ENCODE measurements at regions not wholly inside any gene's neighbourhood (a gene's known extent, or its start where the extent isn't known, plus 50 kb on each side); places are given as distances from the start of the nearest gene placed in this dataset.

DNA sequence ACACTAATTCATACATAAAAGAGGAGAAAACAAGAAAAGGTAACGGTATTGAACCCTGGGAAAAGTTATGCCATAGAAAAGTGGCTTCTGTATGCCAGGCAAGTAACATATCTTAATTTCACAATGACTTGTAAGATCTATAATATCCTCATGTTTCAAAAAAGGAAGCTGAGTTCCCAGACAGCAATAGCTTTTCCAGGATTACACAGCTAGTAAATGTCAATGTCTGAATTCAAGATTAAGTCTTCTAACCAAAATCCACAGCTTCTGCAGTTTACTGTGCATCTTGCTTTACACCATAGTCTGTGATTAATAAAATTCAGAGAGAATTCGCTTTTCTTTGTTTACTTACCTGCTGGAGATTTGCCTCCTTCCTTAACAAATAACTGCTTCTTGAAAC lies 55.8 kb upstream of the GAB1 start (continued):
- TF ChIP-seq USF1 (IDR thresholded peaks at IDR 0.05; ENCODE audit: borderline replicate concordance, extremely low read length, insufficient read depth, low read depth, low read length): no peak

GRCh38 chr4:143281507-143282190 lies 55.0 kb upstream of the GAB1 start:
- Histone ChIP-seq H4K20me1 (ENCODE audit: control insufficient read depth, insufficient read depth) (no peaks in the 10 kb centered on the region), H3K4me3 (no peak overlapping the region), H3K4me1 (ENCODE audit: control insufficient read depth, insufficient read depth, low read length) (no peaks in the 10 kb centered on the region), H3K9me3 (replicated peaks; ENCODE audit: control insufficient read depth, insufficient read depth, low read length) (no peaks in the 10 kb centered on the region), H3K9ac (ENCODE audit: control insufficient read depth, insufficient read depth, low read length) (no peak overlapping the region), H3K27me3 (replicated peaks in 1 of 2; ENCODE audit: control insufficient read depth in 2 of 2, insufficient read depth in 2 of 2, low read length in 1 of 2) (no peaks in the 10 kb centered on the region), H3K79me2 (ENCODE audit: control insufficient read depth, insufficient read depth, low read length) (no peaks in the 10 kb centered on the region), H3K27ac (ENCODE audit: control insufficient read depth, insufficient read depth) (no peak overlapping the region), H3K36me3 (ENCODE audit: control insufficient read depth in 2 of 2, insufficient read depth in 2 of 2, low read length in 1 of 2) (no peaks in the 10 kb centered on the region), H2AFZ (ENCODE audit: control insufficient read depth, low read depth, low read length) (no peak overlapping the region), H3K4me2 (ENCODE audit: control insufficient read depth, insufficient read depth) (no peak overlapping the region)
- no TSS peak for BruUV-seq (replicated peaks)
- ChIA-PET POLR2A (no interaction called here), CTCF (no interaction called here), RAD21 (ENCODE audit: unreplicated experiment) (no interaction called here), SMC1A (ENCODE audit: uncharacterized antibody, unreplicated experiment) (interaction anchor here (1.4 kb wide), 1 partner anchor 13 kb away, joined by 3 read pairs; no protein-coding TSS in a partner anchor)
- ATAC-seq (peak; percentile 49; the same call in 2 of the 3 replicates), FAIRE-seq (no peak), DNase-seq (ENCODE audit: low read depth, low spot score) (no peak)
- intact Hi-C loops (cut with micrococcal nuclease; ENCODE audit: unreplicated experiment): no loop called here
- in situ Hi-C loops (cut with MboI): no loop called here
- TF ChIP-seq RUNX3 (IDR thresholded peaks at IDR 0.05; ENCODE audit: low read length) (peak; percentile 12; the same call in 1 of the 2 replicates), TBL1XR1 (IDR thresholded peaks at IDR 0.05; ENCODE audit: low read depth, low read length) (no peak)
- WGBS (ENCODE audit: insufficient coverage, insufficient replicate concordance, low lambda C conversion rate, missing lambda C conversion rate): 68% methylated on average over 4 of the region's 4 CpGs

GRCh38 chr4:143282211-143282707 lies 54.4 kb upstream of the GAB1 start:
- intact Hi-C loops (cut with micrococcal nuclease; ENCODE audit: unreplicated experiment): no loop called here

More at GRCh38 chr4:143282211-143282707, 54.4 kb upstream of the GAB1 start:
- DNase-seq (ENCODE audit: low read depth, low spot score) (no peak), FAIRE-seq (no peak), ATAC-seq (no peak)
- Histone ChIP-seq H3K9ac (ENCODE audit: control insufficient read depth, insufficient read depth, low read length) (no peak overlapping the region), H3K4me1 (ENCODE audit: control insufficient read depth, insufficient read depth, low read length) (no peaks in the 10 kb centered on the region), H3K27ac (ENCODE audit: control insufficient read depth, insufficient read depth) (no peak overlapping the region), H3K4me2 (ENCODE audit: control insufficient read depth, insufficient read depth) (no peak overlapping the region), H4K20me1 (ENCODE audit: control insufficient read depth, insufficient read depth) (no peaks in the 10 kb centered on the region), H3K27me3 (replicated peaks in 1 of 2; ENCODE audit: control insufficient read depth in 2 of 2, insufficient read depth in 2 of 2, low read length in 1 of 2) (no peaks in the 10 kb centered on the region), H3K79me2 (ENCODE audit: control insufficient read depth, insufficient read depth, low read length) (no peaks in the 10 kb centered on the region), H3K36me3 (ENCODE audit: control insufficient read depth in 2 of 2, insufficient read depth in 2 of 2, low read length in 1 of 2) (no peaks in the 10 kb centered on the region), H3K4me3 (no peak overlapping the region), H3K9me3 (replicated peaks; ENCODE audit: control insufficient read depth, insufficient read depth, low read length) (no peaks in the 10 kb centered on the region), H2AFZ (ENCODE audit: control insufficient read depth, low read depth, low read length) (no peak overlapping the region)
- in situ Hi-C loops (cut with MboI): no loop called here
- ChIA-PET SMC1A (ENCODE audit: uncharacterized antibody, unreplicated experiment) (interaction anchor here (1.4 kb wide), 1 partner anchor 14 kb away, joined by 3 read pairs; no protein-coding TSS in a partner anchor), POLR2A (no interaction called here), RAD21 (ENCODE audit: unreplicated experiment) (no interaction called here), CTCF (no interaction called here)
- WGBS (ENCODE audit: insufficient coverage, insufficient replicate concordance, low lambda C conversion rate, missing lambda C conversion rate): 67% methylated on average over 3 of the region's 3 CpGs
- TF ChIP-seq EP300 (IDR thresholded peaks at IDR 0.05; ENCODE audit: borderline replicate concordance in 1 of 2, control insufficient read depth in 1 of 2, low read depth in 2 of 2, low read length in 2 of 2): no peak
- TF ChIP-seq MYC (IDR thresholded peaks at IDR 0.05; ENCODE audit: insufficient read depth, insufficient read length, insufficient replicate concordance, low read length, severe bottlenecking): no peak
- no peak for TF ChIP-seq BHLHE40 (IDR thresholded peaks at IDR 0.05; ENCODE audit: borderline replicate concordance in 1 of 2, low read depth in 2 of 2, low read length in 1 of 2)
- TF ChIP-seq TCF3 (IDR thresholded peaks at IDR 0.05; ENCODE audit: borderline replicate concordance, insufficient read depth, low read depth, low read length): no peak
- no peak for TF ChIP-seq SIN3A (IDR thresholded peaks at IDR 0.05; ENCODE audit: low read depth, low read length)
- TF ChIP-seq SP1 (IDR thresholded peaks at IDR 0.05; ENCODE audit: low read depth, low read length): no peak
- TF ChIP-seq, protein P1, sequence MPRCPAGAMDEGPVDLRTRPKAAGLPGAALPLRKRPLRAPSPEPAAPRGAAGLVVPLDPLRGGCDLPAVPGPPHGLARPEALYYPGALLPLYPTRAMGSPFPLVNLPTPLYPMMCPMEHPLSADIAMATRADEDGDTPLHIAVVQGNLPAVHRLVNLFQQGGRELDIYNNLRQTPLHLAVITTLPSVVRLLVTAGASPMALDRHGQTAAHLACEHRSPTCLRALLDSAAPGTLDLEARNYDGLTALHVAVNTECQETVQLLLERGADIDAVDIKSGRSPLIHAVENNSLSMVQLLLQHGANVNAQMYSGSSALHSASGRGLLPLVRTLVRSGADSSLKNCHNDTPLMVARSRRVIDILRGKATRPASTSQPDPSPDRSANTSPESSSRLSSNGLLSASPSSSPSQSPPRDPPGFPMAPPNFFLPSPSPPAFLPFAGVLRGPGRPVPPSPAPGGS (IDR thresholded peaks at IDR 0.05; ENCODE audit: borderline replicate concordance, insufficient read depth, low read depth, low read length, poor library complexity, severe bottlenecking): no peak
- no peak for TF ChIP-seq CHD2 (IDR thresholded peaks at IDR 0.05; ENCODE audit: borderline replicate concordance, low read depth, low read length)
- no peak for TF ChIP-seq ZNF274 (IDR thresholded peaks at IDR 0.05; ENCODE audit: insufficient read depth, insufficient read length)
- TF ChIP-seq NFXL1 (IDR thresholded peaks at IDR 0.05; ENCODE audit: borderline replicate concordance): no peak
- BruUV-seq (replicated peaks): no TSS peak

All from GM12878 (cell line).